Stimulated activated CD8-positive, alpha-beta memory T cell treated with anti-CD3 and anti-CD28 coated beads, Interleukin-4, amount 100 ng/mL, for 4 hours (primary cell): ENCODE measurements at regions not wholly inside any gene's neighbourhood (a gene's known extent, or its start where the extent isn't known, plus 50 kb on each side); places are given as distances from the start of the nearest gene placed in this dataset.

ENCODE experiments used
- DNase-seq, 2 donors: peaks; one replicate each; pipeline ENCODE4 v3.0.0-alpha.2; 2020; ENCODE audit warnings: low read depth in 2 of 2, low spot score in 1 of 2

DNA sequence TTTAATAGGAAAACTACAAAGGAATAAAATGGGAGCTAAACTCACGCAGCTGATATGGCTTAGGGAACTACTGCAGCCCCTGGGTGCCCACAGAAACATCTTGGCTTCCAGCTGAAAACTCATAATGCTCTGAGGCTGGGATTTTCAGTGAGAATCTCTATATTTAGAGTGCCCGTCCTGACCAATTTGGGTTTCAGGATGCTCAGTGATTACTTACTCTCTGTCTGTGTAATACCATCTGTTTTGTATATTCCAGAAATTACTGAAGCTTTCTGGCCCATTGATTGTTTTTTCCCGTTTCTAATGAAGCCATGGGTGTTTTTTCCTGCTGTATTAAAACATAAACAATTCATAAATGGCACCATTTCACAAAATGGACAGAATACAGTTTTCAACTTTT, 50.6 kb upstream of the ZNF385D start:
- no peak for DNase-seq

DNA sequence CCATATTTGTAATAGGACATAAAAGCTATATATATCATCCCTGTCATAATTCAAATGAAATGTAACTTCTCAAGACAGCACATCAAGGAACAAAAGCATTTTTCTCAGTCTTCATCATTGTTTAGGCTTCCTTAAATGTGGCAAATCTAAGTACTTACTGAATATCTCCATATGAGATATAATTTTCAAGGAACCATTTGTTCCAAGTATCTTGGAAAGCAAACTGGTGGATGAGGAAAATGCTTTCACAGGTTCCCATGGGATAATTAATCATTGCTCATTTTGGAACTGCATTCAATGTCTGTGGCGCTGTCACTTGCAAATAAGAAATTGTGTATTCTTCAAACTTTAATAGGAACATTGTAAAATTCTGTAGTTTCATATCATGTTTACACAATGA, 52.6 kb upstream of the ZNF385D start:
- DNase-seq, result no peak

GRCh38 chr3:21804330-21804729, 53.3 kb upstream of the ZNF385D start:
- no peak for DNase-seq

DNA sequence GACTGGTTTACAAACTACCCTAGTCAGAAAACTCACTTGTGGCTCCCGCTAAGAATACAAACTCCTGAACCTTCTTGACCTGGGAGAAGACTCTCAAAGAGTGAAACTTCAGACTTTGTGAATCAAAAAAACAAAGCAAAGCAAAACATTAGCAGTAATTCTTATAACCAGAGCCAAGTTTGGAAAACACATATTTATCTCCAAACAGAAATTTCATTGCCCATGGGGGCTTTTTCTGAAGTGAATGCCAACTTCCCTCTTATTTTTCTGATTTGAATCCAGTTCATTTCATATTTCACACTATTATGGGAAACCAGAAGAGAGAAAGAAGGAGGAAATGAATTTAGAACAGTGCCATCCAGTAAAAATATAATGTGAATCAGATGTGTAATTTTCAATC, 55.7 kb upstream of the ZNF385D start:
- no peak for DNase-seq

DNA sequence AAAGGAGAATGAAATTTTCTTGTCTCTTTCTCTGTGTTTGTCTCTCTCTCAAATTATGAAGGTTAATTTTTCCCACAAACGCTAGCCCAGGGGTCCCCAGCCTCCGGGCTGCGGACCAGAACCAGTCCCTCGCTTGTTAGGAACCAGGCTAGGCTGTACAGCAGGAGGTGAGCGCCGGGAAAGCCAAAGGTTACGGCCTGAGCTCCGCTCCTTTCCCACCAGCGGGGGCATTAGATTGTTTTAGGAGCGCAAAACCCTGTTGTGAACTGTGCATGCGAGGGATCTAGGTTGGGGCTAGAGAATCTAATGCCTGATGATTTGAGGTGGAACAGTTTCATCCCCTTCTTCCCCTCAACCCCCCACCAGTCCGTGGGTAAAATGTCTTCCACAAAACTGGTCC, 74.7 kb upstream of the ZNF385D start:
- DNase-seq, result no peak

- DNase-seq, result no peak
Observed at GRCh38 chr3:21826416-21826815, 75.4 kb upstream of the ZNF385D start.

GRCh38 chr3:21830541-21830940, 79.5 kb upstream of the ZNF385D start:
- DNase-seq, result no peak

DNA sequence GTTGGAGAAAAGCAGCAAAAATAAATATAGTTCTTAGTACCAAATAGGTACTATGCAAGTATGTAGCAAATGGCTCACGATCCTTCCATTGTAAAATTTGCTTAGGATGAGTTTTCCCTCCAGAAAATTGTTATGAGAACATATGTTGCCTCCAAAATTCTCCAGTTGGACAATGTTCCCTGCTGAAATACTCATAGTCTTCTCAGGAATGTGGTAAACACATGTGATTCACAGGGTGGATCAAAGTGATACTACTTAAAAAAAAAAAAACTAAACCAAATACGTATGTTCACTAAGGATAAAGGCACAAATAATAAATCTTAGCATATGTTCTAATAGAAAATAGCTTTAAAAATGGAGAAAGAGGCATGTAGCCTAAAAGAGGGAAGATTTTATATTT, 84.3 kb upstream of the ZNF385D start:
- DNase-seq, result no peak

GRCh38 chr3:21836227-21836626, 85.2 kb upstream of the ZNF385D start:
- DNase-seq, result no peak

DNA sequence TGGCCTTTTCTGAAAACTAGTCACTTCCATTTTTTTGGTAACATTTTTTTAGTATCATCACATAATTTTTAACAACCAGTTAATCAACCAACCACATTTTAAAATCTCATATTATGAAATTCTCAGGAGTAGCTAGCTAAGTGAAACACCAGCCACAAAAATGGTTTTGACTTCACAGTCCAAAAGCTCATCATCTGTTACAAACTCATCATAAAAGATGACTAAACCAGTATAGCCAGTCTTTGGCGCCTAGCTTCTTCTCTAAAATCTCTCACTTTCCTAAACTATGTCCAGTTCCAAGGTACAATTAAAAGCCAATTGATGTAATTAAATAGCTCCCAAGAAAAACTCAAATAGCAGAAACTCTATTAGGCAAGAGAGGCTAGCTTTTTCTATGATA, 88.2 kb upstream of the ZNF385D start:
- DNase-seq, result no peak

DNA sequence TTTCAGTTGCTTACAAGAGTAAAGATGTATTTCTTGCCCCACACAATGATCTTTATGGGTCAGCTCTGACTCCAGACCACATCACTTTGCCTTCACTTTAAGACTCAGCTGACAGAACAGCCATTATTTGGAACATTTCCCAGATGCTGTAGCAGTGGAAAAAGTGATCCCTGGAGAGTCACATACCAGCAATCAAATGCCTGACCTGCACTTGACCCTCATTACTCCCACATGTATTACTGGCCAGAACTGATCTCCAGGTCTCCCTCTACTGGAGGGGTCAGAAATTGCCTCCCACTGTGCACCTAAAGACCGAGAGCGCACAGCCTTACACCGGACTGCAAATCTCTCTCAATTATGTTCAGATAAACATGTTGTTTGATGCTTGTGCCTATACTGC, 88.6 kb upstream of the ZNF385D start:
- DNase-seq, result no peak

DNA sequence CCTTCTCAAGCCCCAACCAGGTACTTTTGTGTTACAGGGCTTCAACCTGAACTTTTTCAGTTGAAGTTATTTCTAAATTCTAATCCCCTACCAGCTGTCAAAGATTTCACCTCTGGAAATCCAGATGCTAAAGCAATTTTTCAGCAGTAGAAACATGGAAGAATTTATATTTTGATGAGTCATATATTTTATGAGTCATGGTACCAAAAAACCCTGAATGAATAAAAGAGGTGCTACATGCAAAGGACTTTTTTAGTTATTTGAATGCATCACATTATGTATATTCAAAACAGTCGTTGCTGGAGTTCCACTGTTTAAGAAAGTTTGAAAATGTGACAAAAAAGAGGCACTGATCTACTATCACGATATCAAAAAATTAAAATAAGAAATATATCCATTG, 96.0 kb upstream of the ZNF385D start:
- no peak for DNase-seq

- DNase-seq, result no peak
Observed at GRCh38 chr3:21859124-21860081, 108.4 kb upstream of the ZNF385D start.

DNA sequence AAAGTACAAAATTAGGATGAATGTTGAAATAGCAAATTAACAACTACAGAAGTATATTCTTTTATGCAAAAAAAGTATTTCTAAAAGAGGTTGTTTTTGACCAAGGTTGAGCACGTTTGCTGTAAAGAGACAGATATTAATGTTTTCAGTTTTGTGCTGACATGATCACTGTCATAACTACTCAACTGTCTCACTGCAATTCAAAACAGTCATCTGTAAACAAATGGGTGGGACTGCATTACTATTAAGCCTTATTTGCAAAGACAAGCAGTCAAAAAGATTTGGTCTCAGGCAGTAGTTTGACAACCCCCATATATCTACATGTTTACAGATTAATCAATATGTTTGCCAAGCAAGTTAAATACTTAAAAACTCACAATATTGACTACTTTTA, 109.1 kb upstream of the ZNF385D start:
- no peak for DNase-seq

DNA sequence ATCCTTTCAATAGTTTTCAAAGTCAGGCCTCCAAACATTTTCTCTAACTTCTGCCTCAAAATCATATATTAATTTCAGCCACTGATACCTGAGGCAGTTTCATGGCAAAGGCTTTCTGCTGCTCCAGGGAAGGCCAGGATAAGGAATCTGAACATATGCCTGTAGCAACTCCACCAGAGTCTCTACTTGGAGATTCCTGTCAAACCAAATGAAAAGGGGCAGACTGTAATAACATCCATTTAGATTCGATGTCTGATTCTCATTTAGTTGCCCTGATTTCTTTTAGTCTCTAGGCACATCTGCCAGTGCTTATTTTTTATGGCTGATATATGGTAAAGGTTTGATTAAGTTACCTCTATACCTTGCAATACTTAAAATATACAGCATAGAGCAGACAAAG, 109.6 kb upstream of the ZNF385D start:
- DNase-seq, result no peak

DNA sequence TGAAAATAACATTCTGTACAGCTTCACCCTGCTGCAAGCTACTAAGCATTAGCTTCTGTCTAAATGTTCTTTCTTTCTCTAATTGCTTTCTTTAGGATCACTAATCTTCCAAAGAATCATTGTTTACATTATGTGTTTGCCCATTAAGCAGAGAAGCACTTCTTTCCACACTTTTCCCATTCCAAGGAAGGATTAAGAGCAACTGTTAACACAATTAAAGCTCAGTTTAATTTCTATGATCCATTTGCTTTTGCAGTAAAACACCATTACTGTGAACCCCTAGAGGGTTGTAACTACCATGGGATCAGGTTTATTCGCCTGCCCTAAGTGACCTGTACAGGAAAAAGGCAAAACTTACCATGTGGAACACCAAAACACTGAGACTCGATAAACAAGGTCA, 125.8 kb upstream of the ZNF385D start:
- no peak for DNase-seq

DNA sequence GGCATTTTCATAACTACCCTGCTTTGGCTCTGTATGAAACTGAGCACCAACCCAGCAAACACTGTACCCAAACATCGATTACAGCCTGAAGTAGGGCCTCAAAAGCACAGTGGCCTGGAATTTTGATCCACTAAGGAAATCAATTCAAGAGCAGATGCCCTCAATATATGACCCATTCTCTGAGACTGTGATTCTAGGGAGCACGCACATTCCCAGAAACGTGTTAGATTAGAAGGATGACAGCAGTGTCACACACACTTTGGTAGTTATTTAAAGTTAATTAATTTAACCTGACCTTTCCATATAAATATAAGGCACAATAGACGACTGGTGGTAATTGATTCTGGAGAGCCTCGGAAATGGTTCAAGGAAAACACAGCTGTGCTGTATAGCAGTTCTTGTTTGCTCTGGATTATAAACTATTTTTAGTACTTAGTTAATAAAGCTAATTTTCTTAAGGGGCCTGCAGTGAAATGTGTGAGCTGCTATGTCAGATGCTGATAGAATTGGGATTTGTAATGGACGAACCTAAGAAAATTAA, 126.3 kb upstream of the ZNF385D start:
- no peak for DNase-seq

DNA sequence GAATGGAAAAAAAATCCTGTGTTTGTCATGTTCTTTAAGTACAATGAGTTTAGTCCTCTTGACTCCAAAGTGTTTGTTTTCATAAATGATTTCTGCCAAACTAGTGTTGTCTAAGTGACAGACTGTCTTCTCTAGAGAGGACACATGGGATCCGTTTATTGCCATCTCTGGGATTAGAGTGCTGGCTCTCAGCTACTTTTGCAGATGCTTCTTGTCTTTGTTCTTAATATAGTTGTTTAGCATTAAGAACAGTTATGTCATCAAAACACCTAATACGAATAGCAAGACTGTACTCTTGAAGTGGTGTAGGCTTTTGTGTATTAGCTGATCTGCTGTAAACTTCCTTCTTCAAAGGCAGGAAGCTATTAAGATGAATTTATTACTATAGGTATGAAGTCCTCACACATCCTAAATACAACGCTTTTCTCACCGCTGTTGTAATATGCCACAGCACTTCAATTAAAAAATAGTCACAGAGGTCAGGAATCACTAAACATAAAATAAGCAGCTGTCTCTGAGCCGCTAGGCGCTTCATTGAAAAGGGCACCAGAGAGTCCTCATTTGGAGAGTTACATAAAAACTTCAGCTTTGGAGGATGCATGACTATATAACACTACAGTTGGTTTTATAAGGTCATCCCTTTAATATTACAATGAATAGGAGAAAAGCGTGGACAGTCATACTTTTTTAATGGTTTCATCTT, 128.3 kb upstream of the ZNF385D start:
- no peak for DNase-seq

- no peak for DNase-seq
Observed at GRCh38 chr3:21888656-21889055, 137.6 kb upstream of the ZNF385D start.

DNA sequence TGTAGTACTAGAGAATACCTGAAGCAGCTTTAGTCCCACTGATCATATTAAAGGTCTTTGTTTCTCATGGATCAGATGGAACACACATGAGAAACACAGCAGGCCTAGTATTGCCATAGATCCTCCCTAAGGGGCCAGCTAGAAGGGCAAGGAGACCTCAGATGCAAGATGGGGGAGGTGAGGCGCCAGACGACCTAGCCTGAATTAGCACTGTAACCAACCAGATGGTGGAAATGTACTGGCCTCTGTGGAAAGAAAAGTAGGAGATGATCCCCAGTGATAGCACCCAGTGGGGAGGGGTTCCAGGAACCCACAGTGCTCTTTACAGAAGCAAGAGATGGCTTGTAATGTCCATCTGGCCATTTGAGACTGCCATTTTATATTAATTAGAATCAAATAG, 138.2 kb upstream of the ZNF385D start:
- DNase-seq, result no peak

GRCh38 chr3:21892104-21892503, 141.1 kb upstream of the ZNF385D start:
- DNase-seq, result no peak

- DNase-seq, result no peak
Observed at GRCh38 chr3:21893242-21893641, 142.2 kb upstream of the ZNF385D start.
